ENCODE measurements at regions not wholly inside any gene's neighbourhood (a gene's known extent, or its start where the extent isn't known, plus 50 kb on each side); places are given as distances from the start of the nearest gene placed in this dataset.
A peak's percentile ranks its signal among the peaks of the same experiment; 100 is the strongest.

DNA sequence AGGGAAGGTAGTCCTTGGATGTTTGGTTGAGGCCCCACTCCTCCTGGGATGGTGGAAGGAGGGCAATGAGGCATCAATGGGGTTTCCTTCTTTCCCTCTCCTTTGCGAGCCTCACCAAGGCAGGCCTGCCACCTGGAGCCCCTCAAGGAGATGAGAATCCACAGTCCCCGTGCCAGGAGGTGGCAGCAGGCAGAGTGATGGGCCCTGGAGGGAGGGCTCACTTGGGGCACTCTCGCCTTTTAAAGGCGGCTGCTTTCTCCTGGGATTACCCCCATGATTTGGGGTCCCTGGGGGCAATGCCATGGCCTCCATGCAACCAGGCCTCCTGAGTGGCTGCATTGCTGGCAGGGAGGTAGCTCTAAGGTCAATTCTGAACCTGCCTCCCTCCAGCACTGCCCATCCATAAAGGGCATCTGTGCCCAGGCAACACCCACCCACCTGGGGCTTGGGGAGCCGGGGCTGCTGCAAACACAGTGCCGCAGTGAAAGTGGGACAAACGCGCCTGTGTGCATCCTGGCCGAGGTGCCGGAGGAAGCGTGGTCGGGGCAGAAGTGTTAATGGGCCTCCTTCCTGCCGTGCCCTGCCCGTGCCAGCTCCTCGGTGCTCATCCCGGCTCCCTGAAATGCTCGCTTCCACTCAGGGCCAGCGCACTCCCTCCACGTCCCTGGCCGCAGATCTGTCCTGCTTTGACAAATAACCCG is 55.9 kb downstream of the ZFP36L2 start:
- TF ChIP-seq POLR2A (IDR thresholded peaks at IDR 0.05; ENCODE audit: borderline replicate concordance, extremely low read depth, insufficient read depth, insufficient read length) (no peak), SRF (IDR thresholded peaks at IDR 0.05; ENCODE audit: low read depth) (no peak), ELF1 (IDR thresholded peaks at IDR 0.05; ENCODE audit: borderline replicate concordance, low read depth) (no peak), SP1 (IDR thresholded peaks at IDR 0.05; ENCODE audit: low read depth) (no peak), CBX3 (IDR thresholded peaks at IDR 0.05; ENCODE audit: low read depth) (no peak), RAD21 (IDR thresholded peaks at IDR 0.05; ENCODE audit: low read depth) (no peak), YY1 (IDR thresholded peaks at IDR 0.05; ENCODE audit: extremely low read depth, insufficient replicate concordance, low read depth, low read length) (no peak), FOSL1 (IDR thresholded peaks at IDR 0.05; ENCODE audit: low read depth) (no peak), CEBPB (IDR thresholded peaks at IDR 0.05; ENCODE audit: low read depth) (no peak)
- TF ChIP-seq, protein P1, sequence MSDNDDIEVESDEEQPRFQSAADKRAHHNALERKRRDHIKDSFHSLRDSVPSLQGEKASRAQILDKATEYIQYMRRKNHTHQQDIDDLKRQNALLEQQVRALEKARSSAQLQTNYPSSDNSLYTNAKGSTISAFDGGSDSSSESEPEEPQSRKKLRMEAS (IDR thresholded peaks at IDR 0.05): no peak
- TF ChIP-seq, protein P2, sequence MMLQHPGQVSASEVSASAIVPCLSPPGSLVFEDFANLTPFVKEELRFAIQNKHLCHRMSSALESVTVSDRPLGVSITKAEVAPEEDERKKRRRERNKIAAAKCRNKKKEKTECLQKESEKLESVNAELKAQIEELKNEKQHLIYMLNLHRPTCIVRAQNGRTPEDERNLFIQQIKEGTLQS (IDR thresholded peaks at IDR 0.05): no peak
- TF ChIP-seq, protein P3, sequence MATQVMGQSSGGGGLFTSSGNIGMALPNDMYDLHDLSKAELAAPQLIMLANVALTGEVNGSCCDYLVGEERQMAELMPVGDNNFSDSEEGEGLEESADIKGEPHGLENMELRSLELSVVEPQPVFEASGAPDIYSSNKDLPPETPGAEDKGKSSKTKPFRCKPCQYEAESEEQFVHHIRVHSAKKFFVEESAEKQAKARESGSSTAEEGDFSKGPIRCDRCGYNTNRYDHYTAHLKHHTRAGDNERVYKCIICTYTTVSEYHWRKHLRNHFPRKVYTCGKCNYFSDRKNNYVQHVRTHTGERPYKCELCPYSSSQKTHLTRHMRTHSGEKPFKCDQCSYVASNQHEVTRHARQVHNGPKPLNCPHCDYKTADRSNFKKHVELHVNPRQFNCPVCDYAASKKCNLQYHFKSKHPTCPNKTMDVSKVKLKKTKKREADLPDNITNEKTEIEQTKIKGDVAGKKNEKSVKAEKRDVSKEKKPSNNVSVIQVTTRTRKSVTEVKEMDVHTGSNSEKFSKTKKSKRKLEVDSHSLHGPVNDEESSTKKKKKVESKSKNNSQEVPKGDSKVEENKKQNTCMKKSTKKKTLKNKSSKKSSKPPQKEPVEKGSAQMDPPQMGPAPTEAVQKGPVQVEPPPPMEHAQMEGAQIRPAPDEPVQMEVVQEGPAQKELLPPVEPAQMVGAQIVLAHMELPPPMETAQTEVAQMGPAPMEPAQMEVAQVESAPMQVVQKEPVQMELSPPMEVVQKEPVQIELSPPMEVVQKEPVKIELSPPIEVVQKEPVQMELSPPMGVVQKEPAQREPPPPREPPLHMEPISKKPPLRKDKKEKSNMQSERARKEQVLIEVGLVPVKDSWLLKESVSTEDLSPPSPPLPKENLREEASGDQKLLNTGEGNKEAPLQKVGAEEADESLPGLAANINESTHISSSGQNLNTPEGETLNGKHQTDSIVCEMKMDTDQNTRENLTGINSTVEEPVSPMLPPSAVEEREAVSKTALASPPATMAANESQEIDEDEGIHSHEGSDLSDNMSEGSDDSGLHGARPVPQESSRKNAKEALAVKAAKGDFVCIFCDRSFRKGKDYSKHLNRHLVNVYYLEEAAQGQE (IDR thresholded peaks at IDR 0.05; ENCODE audit: low read depth): no peak
- TF ChIP-seq, protein P4, sequence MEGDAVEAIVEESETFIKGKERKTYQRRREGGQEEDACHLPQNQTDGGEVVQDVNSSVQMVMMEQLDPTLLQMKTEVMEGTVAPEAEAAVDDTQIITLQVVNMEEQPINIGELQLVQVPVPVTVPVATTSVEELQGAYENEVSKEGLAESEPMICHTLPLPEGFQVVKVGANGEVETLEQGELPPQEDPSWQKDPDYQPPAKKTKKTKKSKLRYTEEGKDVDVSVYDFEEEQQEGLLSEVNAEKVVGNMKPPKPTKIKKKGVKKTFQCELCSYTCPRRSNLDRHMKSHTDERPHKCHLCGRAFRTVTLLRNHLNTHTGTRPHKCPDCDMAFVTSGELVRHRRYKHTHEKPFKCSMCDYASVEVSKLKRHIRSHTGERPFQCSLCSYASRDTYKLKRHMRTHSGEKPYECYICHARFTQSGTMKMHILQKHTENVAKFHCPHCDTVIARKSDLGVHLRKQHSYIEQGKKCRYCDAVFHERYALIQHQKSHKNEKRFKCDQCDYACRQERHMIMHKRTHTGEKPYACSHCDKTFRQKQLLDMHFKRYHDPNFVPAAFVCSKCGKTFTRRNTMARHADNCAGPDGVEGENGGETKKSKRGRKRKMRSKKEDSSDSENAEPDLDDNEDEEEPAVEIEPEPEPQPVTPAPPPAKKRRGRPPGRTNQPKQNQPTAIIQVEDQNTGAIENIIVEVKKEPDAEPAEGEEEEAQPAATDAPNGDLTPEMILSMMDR (IDR thresholded peaks at IDR 0.05 in 2 of 3, conservative IDR thresholded peaks at IDR 0.05 in 1 of 3; ENCODE audit: borderline replicate concordance in 1 of 3, insufficient read depth in 1 of 3, low read depth in 2 of 3, low read length in 2 of 3): no peak
- Histone ChIP-seq H3K4me2 (ENCODE audit: low read length) (no peak overlapping the region), H3K27ac (ENCODE audit: low read depth, low read length) (no peak overlapping the region), H3K4me3 (replicated peaks in 1 of 2; ENCODE audit: low read depth in 1 of 2, low read length in 2 of 2) (no peak overlapping the region), H3K9ac (ENCODE audit: low read length) (no peak overlapping the region), H2AFZ (ENCODE audit: low read depth, low read length, poor library complexity, severe bottlenecking) (peak overlapping the region; percentile 68), H3K27me3 (ENCODE audit: insufficient read depth, low read length) (no peaks in the 10 kb centered on the region), H3K79me2 (ENCODE audit: insufficient read depth, low read length) (no peaks in the 10 kb centered on the region), H3K36me3 (ENCODE audit: control insufficient read depth in 1 of 2, insufficient read depth in 2 of 2, low read length in 2 of 2) (no peaks in the 10 kb centered on the region), H3K9me2 (ENCODE audit: insufficient read depth) (no peaks in the 10 kb centered on the region), H3K9me3 (ENCODE audit: control insufficient read depth in 1 of 2, insufficient read depth in 1 of 2, low read depth in 1 of 2, low read length in 2 of 2) (no peaks in the 10 kb centered on the region), H4K20me1 (ENCODE audit: insufficient read depth) (no peaks in the 10 kb centered on the region), H3K4me1 (ENCODE audit: control insufficient read depth in 1 of 2, insufficient read depth in 2 of 2, low read length in 2 of 2) (peaks cover 13 to 26% of the 10 kb centered on the region in 2 experiments)
- no TSS peak for BruUV-seq (replicated peaks)
- intact Hi-C loops (cut with micrococcal nuclease): no loop called here
- no peak for ATAC-seq
- ChIA-PET RAD21 (ENCODE audit: low non-redundant PET in 1 of 2, low total read pairs in 2 of 2, uncharacterized antibody in 2 of 2, unreplicated experiment in 2 of 2) (interaction anchor here in 1 of 2 experiments (1.0 kb wide), 1 partner anchor 8 kb away, joined by 3 read pairs; no protein-coding TSS in a partner anchor), POLR2A (interaction anchor here (0.5 to 3.6 kb wide), 3 partner anchors 8 to 56 kb away, joined by 3 to 23 read pairs (median 3); partner anchors contain the start of gene ZFP36L2), CTCF (interaction anchor here (0.6 to 2.8 kb wide), 8 partner anchors 9 to 59 kb away, joined by 3 to 23 read pairs (median 6); partner anchors contain the start of gene ZFP36L2)
- no peak for DNase-seq (ENCODE audit: low read depth, low spot score)
